ENCODE measurements at regions not wholly inside any gene's neighbourhood (a gene's known extent, or its start where the extent isn't known, plus 50 kb on each side); places are given as distances from the start of the nearest gene placed in this dataset.

DNA sequence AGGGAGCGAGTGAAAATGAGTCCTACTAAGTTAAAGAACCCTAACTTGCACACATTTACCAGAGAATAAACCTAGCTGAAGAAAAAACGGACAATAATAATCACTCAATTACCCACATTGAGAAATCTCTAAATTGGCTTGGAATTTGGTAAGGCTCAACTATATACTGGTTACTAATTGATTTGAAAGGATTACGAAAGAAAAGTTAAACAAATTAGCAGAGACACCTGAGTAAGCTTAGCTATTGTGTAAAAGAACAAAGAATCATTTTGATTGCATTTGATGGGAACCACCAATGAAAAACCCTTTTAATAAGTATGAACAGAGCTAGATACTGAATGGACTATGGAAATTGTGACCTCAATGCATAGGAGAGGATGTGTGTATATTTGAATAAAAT lies 118.6 kb upstream of the ADGRF1 start:
- WGBS, 3 donors, result 88 to 93% (median 89%) methylated on average over 3 of the region's 3 CpGs
- Histone ChIP-seq H3K4me3 (no peak overlapping the region), H3K36me3 (ENCODE audit: insufficient read depth in 1 of 2, low read depth in 1 of 2) (no peaks in the 10 kb centered on the region), H3K27ac (no peak overlapping the region), H3K27me3 (ENCODE audit: insufficient read depth in 3 of 3, low read length in 2 of 3) (no peaks in the 10 kb centered on the region), H3K9me3 (no peaks in the 10 kb centered on the region), H3K4me1 (no peaks in the 10 kb centered on the region)
- intact Hi-C loops (cut with DNase I), result no loop called here
- no peak for DNase-seq
- TF ChIP-seq, protein P1, sequence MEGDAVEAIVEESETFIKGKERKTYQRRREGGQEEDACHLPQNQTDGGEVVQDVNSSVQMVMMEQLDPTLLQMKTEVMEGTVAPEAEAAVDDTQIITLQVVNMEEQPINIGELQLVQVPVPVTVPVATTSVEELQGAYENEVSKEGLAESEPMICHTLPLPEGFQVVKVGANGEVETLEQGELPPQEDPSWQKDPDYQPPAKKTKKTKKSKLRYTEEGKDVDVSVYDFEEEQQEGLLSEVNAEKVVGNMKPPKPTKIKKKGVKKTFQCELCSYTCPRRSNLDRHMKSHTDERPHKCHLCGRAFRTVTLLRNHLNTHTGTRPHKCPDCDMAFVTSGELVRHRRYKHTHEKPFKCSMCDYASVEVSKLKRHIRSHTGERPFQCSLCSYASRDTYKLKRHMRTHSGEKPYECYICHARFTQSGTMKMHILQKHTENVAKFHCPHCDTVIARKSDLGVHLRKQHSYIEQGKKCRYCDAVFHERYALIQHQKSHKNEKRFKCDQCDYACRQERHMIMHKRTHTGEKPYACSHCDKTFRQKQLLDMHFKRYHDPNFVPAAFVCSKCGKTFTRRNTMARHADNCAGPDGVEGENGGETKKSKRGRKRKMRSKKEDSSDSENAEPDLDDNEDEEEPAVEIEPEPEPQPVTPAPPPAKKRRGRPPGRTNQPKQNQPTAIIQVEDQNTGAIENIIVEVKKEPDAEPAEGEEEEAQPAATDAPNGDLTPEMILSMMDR (IDR thresholded peaks at IDR 0.05), result no peak
- ATAC-seq, result no peak

DNA sequence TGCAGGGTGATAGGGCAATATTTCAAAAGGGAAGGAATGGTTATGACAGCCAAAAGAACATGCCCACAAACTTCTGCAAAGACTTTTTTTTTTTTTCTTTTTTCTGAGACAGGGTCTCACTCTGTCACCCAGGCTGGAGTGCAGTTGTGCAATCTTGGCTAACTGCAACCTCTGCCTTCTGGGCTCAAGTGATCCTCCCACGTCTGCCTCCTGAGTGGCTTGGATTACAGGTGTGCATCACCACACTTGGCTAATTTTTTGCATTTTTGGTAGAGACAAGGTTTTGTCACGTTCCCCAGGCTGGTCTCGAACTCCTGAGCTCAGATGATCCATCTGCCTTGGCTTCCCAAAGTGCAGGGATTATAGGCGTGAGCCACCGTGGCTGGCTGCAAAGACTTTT lies 117.6 kb upstream of the ADGRF1 start:
- no peak overlapping the region for H3K4me3 ChIP-seq
- H3K4me1 ChIP-seq, result no peaks in the 10 kb centered on the region
- no peaks in the 10 kb centered on the region for H3K9me3 ChIP-seq
- no peak for DNase-seq
- TF ChIP-seq, protein P1 (IDR thresholded peaks at IDR 0.05), result no peak
- 71 to 85% (median 72%) methylated on average over 5 of the region's 5 CpGs for WGBS, 3 donors
- no peaks in the 10 kb centered on the region for H3K36me3 ChIP-seq (ENCODE audit: insufficient read depth in 1 of 2, low read depth in 1 of 2)
- ATAC-seq, result no peak
- intact Hi-C loops (cut with DNase I), result no loop called here
- no peaks in the 10 kb centered on the region for H3K27me3 ChIP-seq (ENCODE audit: insufficient read depth in 3 of 3, low read length in 2 of 3)
- H3K27ac ChIP-seq, result no peak overlapping the region

DNA sequence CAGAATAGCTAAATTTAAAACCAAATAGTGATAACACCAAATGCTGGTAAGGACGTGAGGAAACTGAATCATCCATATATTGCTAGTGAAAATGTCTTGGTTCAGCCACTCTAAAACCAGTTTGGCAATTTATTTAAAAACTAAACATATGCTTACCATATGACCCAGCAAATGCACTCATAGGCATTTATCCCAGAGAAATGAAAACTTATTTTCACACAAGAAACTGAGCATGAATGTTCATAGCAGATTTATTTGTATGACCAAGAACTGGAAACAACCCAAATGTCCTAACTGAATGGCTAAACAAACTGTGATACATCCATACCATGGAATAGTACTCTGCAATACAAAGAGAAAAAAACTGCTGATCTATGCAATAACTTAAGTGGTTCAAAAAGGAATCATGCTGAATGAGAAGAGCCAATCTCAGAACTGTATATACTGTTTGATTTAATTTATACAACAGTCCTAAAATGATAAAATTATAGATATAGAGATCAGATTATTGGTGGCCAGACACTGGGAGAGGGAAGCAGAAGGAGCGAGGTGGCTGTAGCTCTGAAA lies 115.6 kb upstream of the ADGRF1 start:
- ATAC-seq (no peak), DNase-seq (no peak)
- WGBS, 3 donors, result 48 to 51% (median 49%) methylated on average over 2 of the region's 2 CpGs
- H3K4me1 ChIP-seq, result no peaks in the 10 kb centered on the region
- H3K27me3 ChIP-seq (ENCODE audit: insufficient read depth in 3 of 3, low read length in 2 of 3), result no peaks in the 10 kb centered on the region
- intact Hi-C loops (cut with DNase I), result no loop called here
- H3K36me3 ChIP-seq (ENCODE audit: insufficient read depth in 1 of 2, low read depth in 1 of 2), result no peaks in the 10 kb centered on the region
- H3K27ac ChIP-seq, result no peak overlapping the region
- no peak overlapping the region for H3K4me3 ChIP-seq
- H3K9me3 ChIP-seq, result no peaks in the 10 kb centered on the region
- TF ChIP-seq, protein P1 (IDR thresholded peaks at IDR 0.05), result no peak

DNA sequence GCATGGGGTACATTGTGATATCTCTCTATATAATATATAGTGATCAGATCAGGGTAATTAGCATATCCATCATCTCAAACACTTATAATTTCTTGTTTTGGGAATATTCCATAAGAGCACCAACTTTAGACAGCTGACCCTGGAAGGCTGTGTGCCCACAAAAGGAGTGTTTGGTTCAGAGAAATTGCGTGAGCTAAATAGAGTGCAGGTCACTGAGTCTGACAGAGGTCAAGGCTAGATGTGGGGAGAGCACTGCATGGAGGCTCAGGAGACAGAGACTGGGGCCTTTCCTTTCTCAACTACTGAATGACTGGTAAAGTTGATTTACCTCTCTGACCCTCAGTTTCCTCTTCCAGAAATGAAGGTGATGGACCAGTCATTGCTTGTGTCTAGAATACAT lies 114.9 kb upstream of the ADGRF1 start:
- Histone ChIP-seq H3K27ac (no peak overlapping the region), H3K27me3 (ENCODE audit: insufficient read depth in 3 of 3, low read length in 2 of 3) (no peaks in the 10 kb centered on the region), H3K4me1 (no peaks in the 10 kb centered on the region), H3K9me3 (no peaks in the 10 kb centered on the region), H3K36me3 (ENCODE audit: insufficient read depth in 1 of 2, low read depth in 1 of 2) (no peaks in the 10 kb centered on the region), H3K4me3 (no peak overlapping the region)
- TF ChIP-seq, protein P1 (IDR thresholded peaks at IDR 0.05), result no peak
- intact Hi-C loops (cut with DNase I), result no loop called here
- WGBS, 3 donors, result 96 to 98% (median 97%) methylated on average over 1 of the region's 1 CpG
- no peak for DNase-seq
- ATAC-seq, result no peak

DNA sequence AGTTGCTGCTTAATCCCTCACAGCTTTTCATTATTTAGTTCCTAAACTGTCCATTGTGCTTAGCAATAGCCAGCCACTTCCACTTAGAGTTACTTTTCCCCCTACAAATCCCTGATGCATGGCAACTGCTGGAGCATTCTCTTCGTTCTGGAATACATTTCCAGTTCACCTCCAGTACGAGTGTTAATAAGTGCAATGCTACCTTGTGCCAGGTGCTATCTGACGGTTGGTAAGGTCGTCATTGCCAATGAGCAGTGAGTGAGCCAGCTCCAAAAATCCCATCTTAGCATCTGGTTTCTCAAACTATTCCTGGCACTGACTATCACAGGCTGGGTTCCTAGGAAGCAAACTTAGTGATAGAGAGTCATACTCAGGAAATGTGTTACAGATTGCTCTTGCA lies 114.1 kb upstream of the ADGRF1 start:
- Histone ChIP-seq H3K9me3 (no peaks in the 10 kb centered on the region), H3K4me1 (no peaks in the 10 kb centered on the region), H3K36me3 (ENCODE audit: insufficient read depth in 1 of 2, low read depth in 1 of 2) (no peaks in the 10 kb centered on the region), H3K27ac (no peak overlapping the region), H3K4me3 (no peak overlapping the region), H3K27me3 (ENCODE audit: insufficient read depth in 3 of 3, low read length in 2 of 3) (no peaks in the 10 kb centered on the region)
- TF ChIP-seq, protein P1 (IDR thresholded peaks at IDR 0.05), result no peak
- 67 to 78% (median 70%) methylated on average over 4 of the region's 4 CpGs for WGBS, 3 donors
- DNase-seq, result no peak
- intact Hi-C loops (cut with DNase I), result no loop called here
- ATAC-seq, result no peak
